GM12875 (cell line): ENCODE measurements at regions not wholly inside any gene's neighbourhood (a gene's known extent, or its start where the extent isn't known, plus 50 kb on each side); places are given as distances from the start of the nearest gene placed in this dataset.

Experiments
- H3K4me3 ChIP-seq: one replicate; pipeline ENCODE4 v1.5.1; 2011; ENCODE audit warnings: low read depth, low read length, control low read depth
- CTCF ChIP-seq: IDR thresholded peaks from 2 replicates; pipeline ENCODE4 v1.5.1; 2011; ENCODE audit warnings: low read depth, mild to moderate bottlenecking, control low read depth, inconsistent platforms, low read length, moderate library complexity, borderline replicate concordance; ENCODE audit not compliant: insufficient read depth

- no peak overlapping the region for H3K4me3 ChIP-seq
- TF ChIP-seq CTCF: no peak
Measured at GRCh38 chr6:74066168-74066871, 370.3 kb downstream of the CD109 start.

GRCh38 chr6:74065705-74066104, 369.7 kb downstream of the CD109 start:
- no peak overlapping the region for H3K4me3 ChIP-seq
- TF ChIP-seq CTCF: no peak

DNA sequence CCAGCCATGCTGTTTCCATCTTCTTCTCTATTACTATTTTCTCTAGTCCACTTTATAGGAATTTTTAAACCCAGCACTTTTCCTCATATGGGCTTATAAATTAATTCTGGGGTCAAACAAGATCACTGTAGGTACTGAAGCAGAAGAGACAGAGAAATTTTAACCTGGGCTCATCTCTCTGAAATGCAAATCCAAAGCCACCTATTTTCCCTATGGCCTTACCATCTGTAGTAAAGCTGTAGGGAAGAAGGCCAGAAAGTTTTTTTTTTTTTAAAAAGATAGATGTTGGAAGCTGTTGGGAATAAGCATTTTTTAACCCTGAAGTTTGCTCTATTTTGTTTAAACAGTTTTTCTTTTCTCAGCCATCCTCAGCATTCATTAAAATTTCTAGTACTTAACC, 367.4 kb downstream of the CD109 start:
- no peak overlapping the region for H3K4me3 ChIP-seq
- no peak for TF ChIP-seq CTCF

- TF ChIP-seq CTCF: no peak
- H3K4me3 ChIP-seq: no peak overlapping the region
Measured at GRCh38 chr6:74061201-74061600, 365.2 kb downstream of the CD109 start.

DNA sequence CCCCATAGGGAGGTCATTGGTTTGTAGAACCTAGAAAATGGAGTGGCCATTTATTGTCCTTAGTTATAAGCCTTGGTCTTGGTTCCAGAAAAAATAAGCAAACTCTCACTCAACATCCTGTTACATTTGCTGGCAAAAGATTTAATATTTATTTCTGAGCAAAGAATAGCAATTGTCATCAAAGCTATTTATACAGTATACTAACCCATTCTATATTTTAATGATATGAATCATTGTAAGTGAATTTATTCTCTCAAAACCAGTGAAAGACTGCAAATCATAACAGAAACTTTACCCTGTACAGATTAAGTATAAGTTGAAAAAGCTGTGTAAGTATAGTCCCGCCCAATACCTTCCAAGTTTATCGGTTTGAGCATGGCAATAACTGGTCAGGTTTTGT, 364.4 kb downstream of the CD109 start:
- TF ChIP-seq CTCF: no peak

GRCh38 chr6:74058606-74059005, 362.6 kb downstream of the CD109 start:
- TF ChIP-seq CTCF: no peak
- H3K4me3 ChIP-seq: no peak overlapping the region

More for the DNA sequence above, 364.4 kb downstream of the CD109 start:
- no peak overlapping the region for H3K4me3 ChIP-seq

GRCh38 chr6:74057326-74057725, 361.3 kb downstream of the CD109 start:
- H3K4me3 ChIP-seq: no peak overlapping the region
- TF ChIP-seq CTCF: no peak
